ENCODE measurements at regions not wholly inside any gene's neighbourhood (a gene's known extent, or its start where the extent isn't known, plus 50 kb on each side); places are given as distances from the start of the nearest gene placed in this dataset.

DNA sequence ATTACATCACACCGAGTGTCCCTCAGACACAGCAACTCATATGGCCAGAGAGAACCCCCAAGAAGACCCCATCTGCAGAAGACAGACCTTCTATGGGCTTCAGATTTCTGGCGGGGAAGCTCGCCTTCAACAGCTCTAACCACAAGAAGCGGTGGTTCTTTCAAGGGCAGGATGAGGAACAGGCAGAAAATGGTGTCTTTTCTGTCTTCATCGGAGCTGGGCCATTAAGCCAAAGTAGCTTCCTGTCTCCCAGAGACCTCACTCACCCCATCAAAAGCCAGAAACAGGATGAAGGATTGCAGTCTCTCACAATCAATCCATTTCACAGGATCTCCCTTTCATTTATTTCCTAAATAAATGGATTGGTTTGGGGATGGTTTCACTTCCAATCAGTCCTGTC is 149.1 kb downstream of the HERPUD2 start:
- no peak for TF ChIP-seq POLR2A (IDR thresholded peaks at IDR 0.05)
- TF ChIP-seq, protein P1, sequence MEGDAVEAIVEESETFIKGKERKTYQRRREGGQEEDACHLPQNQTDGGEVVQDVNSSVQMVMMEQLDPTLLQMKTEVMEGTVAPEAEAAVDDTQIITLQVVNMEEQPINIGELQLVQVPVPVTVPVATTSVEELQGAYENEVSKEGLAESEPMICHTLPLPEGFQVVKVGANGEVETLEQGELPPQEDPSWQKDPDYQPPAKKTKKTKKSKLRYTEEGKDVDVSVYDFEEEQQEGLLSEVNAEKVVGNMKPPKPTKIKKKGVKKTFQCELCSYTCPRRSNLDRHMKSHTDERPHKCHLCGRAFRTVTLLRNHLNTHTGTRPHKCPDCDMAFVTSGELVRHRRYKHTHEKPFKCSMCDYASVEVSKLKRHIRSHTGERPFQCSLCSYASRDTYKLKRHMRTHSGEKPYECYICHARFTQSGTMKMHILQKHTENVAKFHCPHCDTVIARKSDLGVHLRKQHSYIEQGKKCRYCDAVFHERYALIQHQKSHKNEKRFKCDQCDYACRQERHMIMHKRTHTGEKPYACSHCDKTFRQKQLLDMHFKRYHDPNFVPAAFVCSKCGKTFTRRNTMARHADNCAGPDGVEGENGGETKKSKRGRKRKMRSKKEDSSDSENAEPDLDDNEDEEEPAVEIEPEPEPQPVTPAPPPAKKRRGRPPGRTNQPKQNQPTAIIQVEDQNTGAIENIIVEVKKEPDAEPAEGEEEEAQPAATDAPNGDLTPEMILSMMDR (IDR thresholded peaks at IDR 0.05), result no peak

Measured in sigmoid colon (tissue), 3 donors.